HPDE6-E6E7 (cell line): ENCODE measurements at regions not wholly inside any gene's neighbourhood (a gene's known extent, or its start where the extent isn't known, plus 50 kb on each side); places are given as distances from the start of the nearest gene placed in this dataset.
"Not testable (repeated sequence)": the region's sequence is repeated elsewhere in the genome, so short reads cannot be mapped to it uniquely, and the experiment has no call there.

Source experiments
- DNase-seq: peaks from one replicate; pipeline ENCODE4 v3.0.0; 2011; ENCODE audit warnings: missing footprints; ENCODE audit errors: extremely low spot score

- DNase-seq = no peak
These were observed 1398.0 kb upstream of the NXPH2 start for GRCh38 chr2:140178234-140178633.

GRCh38 chr2:140177086-140177485 is 1396.9 kb upstream of the NXPH2 start:
- DNase-seq = no peak

GRCh38 chr2:140173790-140174189 is 1393.6 kb upstream of the NXPH2 start:
- DNase-seq = no peak

GRCh38 chr2:140164449-140164848 is 1384.3 kb upstream of the NXPH2 start:
- DNase-seq = no peak

GRCh38 chr2:140158259-140158658 is 1378.1 kb upstream of the NXPH2 start:
- no peak for DNase-seq

- no peak for DNase-seq
These were observed 1377.6 kb upstream of the NXPH2 start for GRCh38 chr2:140157816-140158215.

- no peak for DNase-seq
These were observed 1374.5 kb upstream of the NXPH2 start for GRCh38 chr2:140154706-140155105.

GRCh38 chr2:140154271-140154670 is 1374.1 kb upstream of the NXPH2 start:
- no peak for DNase-seq

- no peak for DNase-seq
These were observed 1364.4 kb upstream of the NXPH2 start for GRCh38 chr2:140144611-140145010.

GRCh38 chr2:140138736-140139135 is 1358.5 kb upstream of the NXPH2 start:
- DNase-seq = no peak

GRCh38 chr2:140136861-140137260 is 1356.7 kb upstream of the NXPH2 start:
- no peak for DNase-seq

- no peak for DNase-seq
These were observed 1356.2 kb upstream of the NXPH2 start for GRCh38 chr2:140136366-140136765.

GRCh38 chr2:140128909-140129308 is 1348.7 kb upstream of the NXPH2 start:
- DNase-seq = no peak

- no peak for DNase-seq
These were observed 1341.8 kb upstream of the NXPH2 start for GRCh38 chr2:140122001-140122400.

GRCh38 chr2:140117386-140117785 is 1337.2 kb upstream of the NXPH2 start:
- DNase-seq = no peak

- DNase-seq = no peak
These were observed 1328.7 kb upstream of the NXPH2 start for GRCh38 chr2:140108706-140109475.

- no peak for DNase-seq
These were observed 1311.7 kb upstream of the NXPH2 start for GRCh38 chr2:140091926-140092325.

- DNase-seq = no peak
These were observed 1306.8 kb upstream of the NXPH2 start for GRCh38 chr2:140086964-140087363.

- no peak for DNase-seq
These were observed 1305.5 kb upstream of the NXPH2 start for GRCh38 chr2:140085674-140086073.

- no peak for DNase-seq
These were observed 1298.8 kb upstream of the NXPH2 start for GRCh38 chr2:140079038-140079437.

GRCh38 chr2:140076164-140076563 is 1296.0 kb upstream of the NXPH2 start:
- DNase-seq = no peak

- DNase-seq = not testable (repeated sequence)
These were observed 1293.6 kb upstream of the NXPH2 start for GRCh38 chr2:140073763-140074162.

- no peak for DNase-seq
These were observed 1287.5 kb upstream of the NXPH2 start for GRCh38 chr2:140067661-140068060.

GRCh38 chr2:140064243-140064642 is 1284.1 kb upstream of the NXPH2 start:
- no peak for DNase-seq
